OCI-LY7 (cell line): ENCODE measurements at regions not wholly inside any gene's neighbourhood (a gene's known extent, or its start where the extent isn't known, plus 50 kb on each side); places are given as distances from the start of the nearest gene placed in this dataset.

Experiments
- CTCF ChIP-seq: fragments of 200-600 bp; sonication (generic); conservative IDR thresholded peaks from 2 replicates; pipeline ENCODE4 v1.5.1; 2014; ENCODE audit warnings: mild to moderate bottlenecking, antibody characterized with exemption, low read length, moderate library complexity, mixed read lengths
- EZH2phosphoT487 ChIP-seq: fragments of 200-600 bp; sonication (generic); IDR thresholded peaks from 2 replicates; pipeline ENCODE4 v1.6.1; 2018; ENCODE audit warnings: low read depth, borderline replicate concordance, mild to moderate bottlenecking, mixed run types, antibody characterized with exemption, low read length, moderate library complexity, mixed read lengths

GRCh38 chr10:3914733-3915132 is 129.7 kb upstream of the KLF6 start:
- no peak for TF ChIP-seq CTCF
- no peak for TF ChIP-seq EZH2phosphoT487
